GM12892 (cell line): ENCODE measurements at regions not wholly inside any gene's neighbourhood (a gene's known extent, or its start where the extent isn't known, plus 50 kb on each side); places are given as distances from the start of the nearest gene placed in this dataset.

Experiments used
- DNase-seq: peaks from one replicate; pipeline ENCODE4 v3.0.0; 2011; ENCODE audit not compliant: insufficient read length
- FAIRE-seq: peaks from 2 replicates; lab custom pipeline; 2011; peaks lifted over from hg19 to GRCh38; lab: Jason Lieb, UNC
- POLR2A ChIP-seq: IDR thresholded peaks from 2 replicates; pipeline ENCODE4 v1.6.1; 2011; ENCODE audit warnings: low read depth, low read length, control low read depth
- POLR2AphosphoS5 ChIP-seq: IDR thresholded peaks from 2 replicates; pipeline ENCODE4 v1.6.1; 2011; ENCODE audit warnings: low read depth, low read length, control low read depth
- TAF1 ChIP-seq: IDR thresholded peaks from 2 replicates; pipeline ENCODE4 v1.6.1; 2011; ENCODE audit warnings: low read depth, mild to moderate bottlenecking, control low read depth, low read length, borderline replicate concordance

- no peak for TF ChIP-seq POLR2AphosphoS5
- no peak for TF ChIP-seq POLR2A
- no peak for TF ChIP-seq TAF1
- FAIRE-seq: no peak
Measured at GRCh38 chr2:146608490-146608889, 1236.3 kb upstream of the ACVR2A start.

DNA sequence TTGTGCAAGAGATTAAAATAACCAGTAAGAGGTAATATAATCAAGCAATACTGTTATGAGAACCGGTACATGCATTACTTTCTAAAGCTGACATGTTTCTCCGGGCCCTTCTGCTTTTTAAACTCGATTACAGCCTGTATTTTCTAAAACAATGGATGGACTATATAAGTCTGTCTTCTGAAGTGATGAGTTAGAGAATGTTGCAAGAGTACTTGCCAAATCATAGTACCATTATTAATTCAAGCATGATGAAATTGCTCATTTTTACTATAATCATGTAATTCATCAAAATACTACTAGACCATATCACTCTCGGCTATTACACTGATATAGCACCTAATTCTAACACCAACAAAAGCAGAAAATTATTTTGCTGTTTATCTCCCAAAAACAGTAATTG, 1240.3 kb upstream of the ACVR2A start:
- TF ChIP-seq TAF1 (no peak), POLR2A (no peak), POLR2AphosphoS5 (no peak)
- DNase-seq: no peak
- FAIRE-seq: no peak

More at GRCh38 chr2:146608490-146608889, 1236.3 kb upstream of the ACVR2A start:
- no peak for DNase-seq

DNA sequence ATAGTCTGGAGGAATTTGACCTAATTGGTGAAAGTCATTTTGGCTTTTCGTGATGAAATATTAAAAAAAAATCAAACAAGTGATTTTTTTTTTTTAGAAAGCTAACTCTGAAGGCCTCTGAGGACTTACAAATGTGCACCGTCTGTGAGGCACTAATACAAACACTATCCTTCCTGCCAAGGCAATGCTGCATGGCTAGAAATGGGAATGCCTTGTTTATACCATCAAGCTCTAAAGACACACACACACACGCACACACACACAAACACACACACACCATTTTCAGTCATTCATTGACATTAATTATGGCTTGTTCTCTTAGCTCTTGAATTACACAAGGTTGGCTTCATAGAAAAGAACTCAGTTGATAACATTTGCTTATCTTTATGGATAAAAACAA, 1242.0 kb upstream of the ACVR2A start:
- FAIRE-seq: no peak
- TF ChIP-seq POLR2A: no peak
- TF ChIP-seq TAF1: no peak
- no peak for TF ChIP-seq POLR2AphosphoS5

DNA sequence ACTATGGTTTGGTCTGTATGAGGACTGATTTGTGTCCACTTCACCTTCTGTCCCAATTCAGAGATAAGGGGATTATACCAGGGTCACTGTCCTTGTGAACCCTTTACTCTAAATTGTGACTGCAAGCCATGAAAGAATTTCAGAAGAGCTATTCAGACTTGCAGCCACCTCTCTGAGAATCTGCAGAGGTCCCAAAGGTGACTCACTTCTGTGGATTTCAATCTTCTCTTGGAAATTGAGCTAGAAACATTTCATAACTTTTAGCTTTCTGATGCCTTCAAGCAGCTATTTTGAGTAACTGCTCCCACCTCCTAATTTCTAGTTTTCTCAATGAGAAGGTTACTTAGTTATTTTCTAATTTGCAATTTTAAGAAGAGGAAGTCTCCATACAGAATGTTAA, 1242.4 kb upstream of the ACVR2A start:
- no peak for DNase-seq
- TF ChIP-seq POLR2AphosphoS5: no peak
- TF ChIP-seq POLR2A: no peak
- no peak for TF ChIP-seq TAF1
- FAIRE-seq: no peak

More for the DNA sequence above, 1242.0 kb upstream of the ACVR2A start:
- no peak for DNase-seq

DNA sequence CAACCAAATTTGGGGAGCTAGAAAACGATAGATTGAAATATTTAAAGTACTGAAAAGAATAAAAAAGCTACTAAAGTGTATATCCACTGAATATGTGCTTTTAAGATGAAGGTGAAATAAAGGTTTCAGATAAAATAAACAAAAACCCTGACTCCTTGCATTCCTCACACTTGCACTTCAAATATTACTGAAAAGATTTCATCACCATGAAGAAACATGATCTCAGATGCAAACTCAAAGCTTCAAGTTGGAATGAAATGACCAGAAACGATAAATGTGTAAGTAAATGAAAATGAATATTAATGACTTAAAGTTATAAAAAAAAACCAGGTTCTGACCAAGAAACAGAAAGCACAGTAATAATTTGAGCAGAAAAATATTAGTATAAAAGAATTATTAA, 1246.0 kb upstream of the ACVR2A start:
- DNase-seq (no peak), FAIRE-seq (no peak)
- no peak for TF ChIP-seq POLR2A
- no peak for TF ChIP-seq TAF1
- TF ChIP-seq POLR2AphosphoS5: no peak

- no peak for DNase-seq
- TF ChIP-seq POLR2A (no peak), TAF1 (no peak), POLR2AphosphoS5 (no peak)
- no peak for FAIRE-seq
Measured at GRCh38 chr2:146597291-146597690, 1247.5 kb upstream of the ACVR2A start.

DNA sequence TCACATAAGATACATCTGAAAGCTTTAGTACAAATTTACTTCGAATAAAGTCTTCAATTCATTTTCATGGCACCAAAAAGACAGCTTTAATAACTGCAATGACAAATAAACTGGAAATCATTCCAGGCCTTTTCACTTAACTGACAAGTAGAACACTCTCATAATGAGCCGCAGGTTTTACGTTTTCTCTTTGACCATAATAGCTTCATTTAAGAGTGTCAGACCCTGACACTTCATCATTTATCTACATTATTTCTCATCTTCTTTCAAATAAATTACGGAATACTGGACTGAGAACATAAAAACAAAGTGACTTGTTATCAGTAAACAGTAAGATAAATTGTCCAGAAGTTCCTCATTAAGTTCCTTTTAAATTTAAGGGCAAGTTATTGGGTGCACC, 1252.9 kb upstream of the ACVR2A start:
- no peak for FAIRE-seq
- DNase-seq: no peak
- no peak for TF ChIP-seq TAF1
- no peak for TF ChIP-seq POLR2AphosphoS5
- no peak for TF ChIP-seq POLR2A

DNA sequence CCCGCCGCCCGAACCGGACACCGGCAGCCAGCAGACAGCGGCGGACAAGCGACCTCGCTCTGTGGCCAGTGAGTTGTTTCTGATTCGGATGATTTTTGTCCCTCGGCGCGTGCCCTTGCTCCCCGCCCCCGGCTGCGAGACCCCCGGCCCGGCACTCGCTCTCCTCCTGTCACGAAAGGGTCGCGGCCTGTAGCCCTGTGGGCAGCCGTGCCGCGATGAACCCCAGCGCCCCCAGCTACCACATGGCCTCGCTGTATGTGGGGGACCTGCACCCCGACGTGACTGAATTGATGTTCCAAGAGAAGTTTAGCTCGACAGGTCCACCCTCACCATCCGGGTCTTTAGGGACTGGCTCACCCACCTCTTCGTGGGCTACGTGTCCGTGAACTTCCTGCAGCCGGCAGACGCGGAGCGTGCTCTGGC, 1257.5 kb upstream of the ACVR2A start:
- no peak for FAIRE-seq
- TF ChIP-seq POLR2A: no peak
- no peak for TF ChIP-seq POLR2AphosphoS5
- no peak for TF ChIP-seq TAF1
- DNase-seq: no peak

DNA sequence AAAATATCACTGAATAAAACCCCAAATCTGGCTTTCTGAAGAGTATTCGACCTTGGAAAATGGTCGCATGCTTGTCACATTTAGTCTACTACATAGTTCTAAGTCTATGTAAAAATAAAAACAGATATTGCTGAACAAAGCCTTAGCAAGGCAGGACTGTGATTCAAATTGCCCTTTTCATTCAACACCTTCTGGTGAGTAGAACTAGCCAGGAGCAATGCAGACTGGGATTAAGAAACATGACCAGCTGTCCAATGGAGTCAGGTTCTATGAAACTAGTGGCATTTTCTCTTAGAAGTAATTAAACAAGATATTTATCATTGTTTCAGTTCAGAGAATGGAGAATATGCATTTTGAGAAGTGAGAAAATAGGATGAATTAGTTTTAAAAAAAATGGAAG, 1260.5 kb upstream of the ACVR2A start:
- FAIRE-seq (no peak), DNase-seq (no peak)
- TF ChIP-seq POLR2AphosphoS5: no peak
- TF ChIP-seq TAF1: no peak
- TF ChIP-seq POLR2A: no peak

- no peak for FAIRE-seq
Measured at GRCh38 chr2:146579147-146579930, 1265.5 kb upstream of the ACVR2A start.

DNA sequence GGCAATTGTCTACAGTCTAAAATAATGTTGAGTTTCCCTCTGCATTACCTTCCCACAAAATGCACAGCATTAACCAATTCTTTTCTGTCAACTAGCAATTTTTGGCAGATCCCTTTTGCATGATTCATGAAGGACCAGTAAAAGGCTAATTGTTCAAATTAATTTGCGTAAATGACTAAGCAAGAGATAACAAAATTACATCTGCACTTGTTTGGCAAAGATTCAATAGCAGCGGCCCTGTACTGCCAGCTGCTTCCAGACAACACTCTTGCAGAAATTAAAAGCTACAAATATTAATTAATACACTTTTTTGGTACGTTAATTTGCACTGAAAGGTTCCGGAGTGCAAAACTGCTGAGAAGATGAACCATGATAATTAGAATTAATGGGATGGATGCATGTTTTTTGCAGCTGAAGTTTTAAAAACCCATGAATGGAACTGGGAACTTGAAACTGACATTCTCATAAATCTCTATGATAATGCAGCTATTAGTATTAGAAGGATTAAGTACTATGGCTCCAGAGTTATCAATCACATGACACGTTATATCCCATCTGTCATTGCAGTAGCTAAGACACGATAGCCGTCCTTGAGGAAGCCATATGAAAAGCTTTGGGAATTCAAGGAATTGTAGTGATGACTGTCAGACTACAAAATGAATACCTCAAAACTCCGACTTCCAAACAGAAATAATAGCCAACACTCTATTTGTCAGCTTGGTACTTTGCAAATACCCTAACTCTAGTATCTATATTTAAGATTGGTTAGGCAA, 1268.3 kb upstream of the ACVR2A start:
- DNase-seq (no peak), FAIRE-seq (no peak)
- TF ChIP-seq POLR2AphosphoS5: no peak
- TF ChIP-seq POLR2A: no peak
- TF ChIP-seq TAF1: no peak

More at GRCh38 chr2:146579147-146579930, 1265.5 kb upstream of the ACVR2A start:
- TF ChIP-seq POLR2A (no peak), TAF1 (no peak), POLR2AphosphoS5 (no peak)
- DNase-seq: no peak
